SKM-1 treated with dmso at 0.1 percent for 144 hours (cell line): ENCODE measurements at regions not wholly inside any gene's neighbourhood (a gene's known extent, or its start where the extent isn't known, plus 50 kb on each side); places are given as distances from the start of the nearest gene placed in this dataset.

Experiments used
- DNase-seq: peaks from one replicate; lab custom pipeline; 2025; ENCODE audit not compliant: unreplicated experiment; lab: John Stamatoyannopoulos, UW

DNA sequence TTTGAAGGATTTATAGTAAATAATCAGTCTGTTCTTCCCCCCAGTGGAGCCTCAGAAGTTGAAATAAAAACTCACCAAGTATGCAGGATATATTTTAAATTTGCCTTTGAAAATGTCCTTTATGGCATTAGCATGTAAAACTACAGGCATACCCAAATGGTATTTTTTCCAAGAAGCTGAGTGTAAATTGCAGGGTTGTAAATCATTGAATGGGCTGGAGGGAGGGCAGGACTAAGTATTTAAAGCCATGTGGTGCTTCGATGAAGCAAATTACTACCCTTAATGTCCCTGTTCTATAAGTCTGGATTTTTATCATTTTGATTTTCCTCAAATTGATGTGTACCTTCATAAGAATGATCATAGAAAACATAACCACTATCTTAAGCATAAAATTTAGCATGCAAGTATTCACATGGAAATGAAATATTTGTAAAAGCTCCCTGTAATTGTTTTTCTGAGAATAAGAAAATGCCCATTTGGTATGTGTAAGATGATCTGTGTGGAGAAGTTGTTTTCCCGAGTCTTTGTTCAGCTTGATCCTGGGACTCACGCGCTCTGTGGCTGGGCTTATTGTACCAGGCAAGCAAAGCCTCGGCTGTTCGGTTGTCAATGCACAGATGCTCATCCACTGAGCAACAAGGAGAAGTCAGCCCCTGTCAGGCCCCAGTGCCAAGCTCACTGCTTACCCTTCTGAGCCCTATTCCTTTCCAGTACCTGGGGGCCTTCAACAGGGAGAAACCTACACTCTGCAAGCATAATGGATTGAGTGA, 66.7 kb downstream of the CD164 start:
- DNase-seq, result no peak

- no peak for DNase-seq
Observed at GRCh38 chr6:109314313-109314712, 68.0 kb downstream of the CD164 start.

GRCh38 chr6:109313139-109313538, 69.1 kb downstream of the CD164 start:
- no peak for DNase-seq

GRCh38 chr6:109311471-109311870, 70.8 kb downstream of the CD164 start:
- no peak for DNase-seq

- DNase-seq, result no peak
Observed at GRCh38 chr6:109309917-109310316, 72.3 kb downstream of the CD164 start.

DNA sequence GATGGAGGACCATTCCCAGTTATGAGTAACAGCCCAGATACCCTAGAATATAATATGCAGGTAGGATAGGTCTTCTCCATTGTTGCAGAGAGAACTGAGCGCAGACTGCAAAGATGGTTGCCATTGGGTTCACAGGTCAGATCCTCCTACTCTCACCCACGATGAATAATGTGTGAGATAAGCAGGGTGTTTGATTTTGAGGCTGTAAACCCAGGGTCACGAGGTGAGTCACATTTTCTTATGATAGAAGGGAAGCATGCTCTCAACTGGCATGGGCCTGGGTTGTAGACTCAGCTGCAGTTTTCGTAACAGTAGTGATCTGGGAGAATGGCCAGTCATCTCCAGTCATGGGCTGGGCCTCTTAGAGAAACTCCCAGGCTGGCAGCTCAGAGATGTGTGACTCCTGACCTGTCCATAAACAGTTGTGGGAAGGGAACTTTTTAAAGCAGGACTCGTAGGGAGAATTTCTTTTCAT, 74.2 kb downstream of the CD164 start:
- peak; percentile 49 for DNase-seq

GRCh38 chr6:109306733-109307132, 75.5 kb downstream of the CD164 start:
- DNase-seq, result no peak

- no peak for DNase-seq
Observed at GRCh38 chr6:109305028-109305427, 77.2 kb downstream of the CD164 start.

- peak; percentile 53 for DNase-seq
Observed at GRCh38 chr6:109304284-109305015, 77.8 kb downstream of the CD164 start.

GRCh38 chr6:109303640-109304283, 78.5 kb downstream of the CD164 start:
- no peak for DNase-seq

GRCh38 chr6:109303164-109303563, 79.1 kb downstream of the CD164 start:
- no peak for DNase-seq

DNA sequence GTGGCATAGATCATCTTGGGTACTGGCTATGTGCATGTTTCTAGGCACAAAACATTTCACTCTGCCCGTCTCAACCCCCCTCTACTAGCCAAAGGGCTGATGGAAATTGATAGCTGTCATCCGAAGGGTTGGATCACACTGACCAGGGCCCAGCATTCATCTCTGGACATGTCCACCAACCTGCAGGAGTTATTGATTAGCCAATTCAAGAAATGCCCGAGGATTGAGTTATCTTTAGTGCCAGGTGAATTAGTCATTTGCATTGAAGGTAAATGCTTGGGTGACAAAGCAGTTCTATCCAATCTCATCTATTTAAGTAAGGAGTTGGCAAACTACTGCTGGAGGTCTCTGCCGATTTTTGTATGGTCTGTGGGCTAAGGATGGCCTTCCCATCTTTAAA, 80.1 kb downstream of the CD164 start:
- no peak for DNase-seq

DNA sequence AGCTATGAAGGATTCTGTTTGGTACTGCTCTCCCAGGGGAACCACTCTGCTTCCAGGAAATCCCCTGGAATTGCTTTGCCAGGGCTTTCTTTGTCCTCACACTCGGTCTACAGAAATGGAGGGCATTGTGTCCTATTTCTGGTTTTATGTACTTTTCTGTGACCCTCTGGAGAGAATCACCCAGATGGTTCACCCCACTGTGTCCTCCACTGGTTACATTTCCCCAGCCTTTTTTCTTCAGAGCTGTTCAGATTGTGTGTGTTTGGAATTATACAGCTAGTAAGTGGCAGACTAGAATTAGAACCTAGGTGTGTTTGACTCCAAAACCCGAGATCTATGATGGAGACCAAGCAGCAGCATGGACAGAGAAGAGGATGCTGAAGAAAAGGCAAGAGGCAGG, 80.8 kb downstream of the CD164 start:
- DNase-seq, result no peak

DNA sequence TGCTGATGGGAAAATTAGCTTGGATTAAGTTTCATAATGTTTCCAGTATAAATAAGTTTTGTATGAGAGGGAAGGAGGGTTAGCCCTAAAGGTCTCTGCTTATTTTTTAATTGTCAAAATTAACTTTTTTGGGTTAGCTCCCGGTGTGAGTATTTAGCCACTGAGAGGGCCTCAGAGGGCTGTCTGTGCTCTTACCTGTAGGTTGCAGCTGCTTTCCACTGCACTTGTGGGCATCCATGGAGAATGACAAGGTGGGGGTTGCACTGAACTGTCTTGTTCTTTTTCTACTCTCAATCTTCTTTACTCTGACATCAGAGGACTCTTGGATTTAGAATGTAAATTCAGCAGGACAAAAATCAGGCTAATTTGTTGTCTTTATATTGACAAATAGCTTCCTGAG, 81.4 kb downstream of the CD164 start:
- DNase-seq, result no peak

DNA sequence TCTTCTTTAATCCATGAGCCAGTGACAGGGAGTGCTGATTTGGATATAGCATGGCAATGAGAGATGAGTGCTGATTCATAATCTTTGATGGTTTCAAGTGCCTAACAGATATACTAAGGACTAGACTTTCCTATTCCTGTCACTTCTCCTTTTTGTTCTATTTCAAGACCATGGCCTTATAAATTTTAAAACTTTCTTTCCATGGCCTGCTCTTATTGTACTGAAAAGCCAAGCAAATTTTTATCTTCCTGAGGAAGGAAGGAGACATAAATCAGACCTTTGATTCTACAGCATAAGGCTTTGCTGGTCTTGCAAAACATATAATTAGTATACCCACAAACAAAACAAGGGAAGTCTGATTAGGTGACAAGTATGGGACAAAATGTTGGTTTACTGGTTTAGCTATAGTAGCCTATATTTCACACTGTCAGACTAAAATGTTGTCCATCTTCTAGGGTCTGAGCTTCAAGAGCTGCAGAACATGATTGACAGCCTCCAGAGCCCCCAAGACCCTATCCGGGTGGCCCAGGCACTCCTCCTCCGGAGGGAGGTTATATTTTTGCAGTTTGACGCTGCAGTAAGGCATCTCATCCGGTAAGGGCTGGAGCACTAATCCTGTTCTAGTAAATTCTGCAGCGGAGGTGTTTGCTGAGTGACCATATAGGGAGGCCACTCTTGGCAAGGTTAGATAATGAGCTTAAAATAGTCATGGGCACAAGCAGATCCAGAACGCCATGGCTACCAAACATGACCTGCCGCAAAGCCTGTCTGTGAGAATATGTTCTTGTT, 82.3 kb downstream of the CD164 start:
- DNase-seq, result peak; percentile 61

DNA sequence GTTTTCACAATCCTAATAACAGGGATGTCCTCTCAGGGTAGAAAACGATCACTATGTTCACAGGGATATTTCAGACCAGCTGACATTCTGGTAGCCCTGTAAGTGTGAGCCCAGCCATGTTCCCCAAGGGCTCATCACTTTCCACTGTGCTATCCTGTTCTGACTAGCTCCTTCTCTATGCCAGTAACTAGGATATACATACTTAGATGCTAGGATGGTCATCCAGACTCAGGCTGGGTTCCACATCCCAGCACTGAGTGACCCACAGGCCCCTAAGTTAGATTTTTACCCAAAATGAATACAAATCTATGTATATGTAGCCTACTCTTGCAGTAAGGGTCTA, 83.0 kb downstream of the CD164 start:
- no peak for DNase-seq

DNA sequence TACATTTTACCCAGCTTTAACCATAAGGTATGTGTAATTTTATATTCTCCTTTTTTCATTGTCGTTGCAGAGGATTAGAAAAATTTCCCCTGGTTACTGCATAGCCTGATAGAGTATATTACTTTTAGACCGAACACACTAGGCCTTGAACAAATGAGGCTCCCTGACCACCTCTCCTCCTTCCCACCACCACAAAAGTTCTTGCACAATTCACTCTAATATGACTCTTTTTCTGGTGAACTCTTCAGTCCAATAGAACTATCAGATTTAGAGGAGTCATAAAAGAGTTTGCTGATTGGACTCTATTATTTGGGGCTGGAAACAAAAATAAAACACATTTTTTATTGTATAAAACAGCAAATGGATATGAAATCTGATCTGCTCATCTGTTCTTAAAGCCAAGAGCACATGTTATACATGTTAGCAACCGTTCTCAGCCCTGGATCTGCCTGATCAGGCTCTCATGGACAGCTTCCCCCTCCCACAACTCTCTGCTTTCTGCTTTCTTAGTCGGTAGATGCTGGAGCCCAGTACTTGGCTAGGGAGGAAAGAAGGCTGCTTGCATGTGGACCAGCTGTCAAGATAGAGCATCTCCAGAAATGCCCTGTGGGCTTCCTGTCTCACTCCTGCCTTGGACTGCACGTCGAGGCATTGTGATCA, 83.5 kb downstream of the CD164 start:
- no peak for DNase-seq

GRCh38 chr6:109297406-109298110, 84.7 kb downstream of the CD164 start:
- DNase-seq, result no peak

DNA sequence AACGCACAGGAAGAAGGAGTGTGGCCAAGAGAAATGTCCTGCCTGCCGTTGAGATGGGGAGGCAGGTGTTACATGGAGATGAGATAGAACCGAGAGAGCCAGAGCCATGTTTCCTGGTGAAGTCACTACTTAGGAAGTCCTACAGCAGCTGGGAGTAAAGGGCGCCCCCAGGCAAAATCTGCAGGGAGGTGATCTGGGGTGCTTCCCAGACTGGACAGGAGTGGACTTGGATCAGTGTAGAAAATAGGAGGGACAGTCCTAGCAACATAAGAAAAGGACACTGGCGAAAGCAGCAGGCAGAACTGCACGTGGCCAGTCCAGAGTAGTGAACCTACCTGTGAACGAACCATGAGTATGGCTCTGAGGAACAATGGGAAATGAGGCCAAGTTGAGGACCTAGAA, 85.3 kb downstream of the CD164 start:
- DNase-seq, result no peak

- DNase-seq, result no peak
Observed at GRCh38 chr6:109296452-109296851, 85.8 kb downstream of the CD164 start.
